H9 (cell line): ENCODE measurements at regions not wholly inside any gene's neighbourhood (a gene's known extent, or its start where the extent isn't known, plus 50 kb on each side); places are given as distances from the start of the nearest gene placed in this dataset.

Source experiments
- DNase-seq: peaks from one replicate; pipeline ENCODE4 v3.0.0-alpha.2; 2017
- H2AFZ ChIP-seq: one replicate; pipeline ENCODE4 v1.6.1; 2013; ENCODE audit warnings: mild to moderate bottlenecking, low read length, control low read depth, moderate library complexity
- H2AK5ac ChIP-seq: 2 replicates; pipeline ENCODE4 v1.6.1; 2013; ENCODE audit warnings: low read length, control low read depth, mixed read lengths; ENCODE audit not compliant: insufficient read length
- H2BK120ac ChIP-seq: one replicate; pipeline ENCODE4 v1.6.1; 2013; ENCODE audit warnings: low read depth, mild to moderate bottlenecking, low read length, control low read depth, inconsistent platforms; ENCODE audit not compliant: poor library complexity, severe bottlenecking
- H2BK12ac ChIP-seq: 2 replicates; pipeline ENCODE4 v1.6.1; 2013; ENCODE audit warnings: low read length, control low read depth, mixed read lengths, low read depth; ENCODE audit not compliant: insufficient read length
- H2BK15ac ChIP-seq: 2 replicates; pipeline ENCODE4 v1.6.1; 2013; ENCODE audit warnings: low read depth, low read length, control low read depth
- H2BK20ac ChIP-seq: one replicate; pipeline ENCODE4 v1.6.1; 2013; ENCODE audit warnings: low read depth, mild to moderate bottlenecking, low read length, control low read depth, inconsistent platforms; ENCODE audit not compliant: poor library complexity, severe bottlenecking
- H2BK5ac ChIP-seq: 2 replicates; pipeline ENCODE4 v1.6.1; 2013; ENCODE audit warnings: low read length, control low read depth, mixed read lengths; ENCODE audit not compliant: insufficient read length
- H3K14ac ChIP-seq: 2 replicates; pipeline ENCODE4 v1.6.1; 2013; ENCODE audit warnings: low read length, control low read depth; ENCODE audit not compliant: insufficient read depth
- H3K18ac ChIP-seq: 2 replicates; pipeline ENCODE4 v1.6.1; 2013; ENCODE audit warnings: low read depth, mild to moderate bottlenecking, mixed read lengths, low read length, control low read depth; ENCODE audit not compliant: insufficient read length
- H3K23ac ChIP-seq: 2 replicates; pipeline ENCODE4 v1.6.1; 2013; ENCODE audit warnings: low read length, control low read depth, mixed read lengths, low read depth; ENCODE audit not compliant: insufficient read length
- H3K23me2 ChIP-seq: 2 replicates; pipeline ENCODE4 v1.6.1; 2013; ENCODE audit warnings: low read depth, mild to moderate bottlenecking, mixed read lengths, low read length, control low read depth; ENCODE audit not compliant: insufficient read length, poor library complexity, severe bottlenecking
- H3K27ac ChIP-seq: 2 replicates; pipeline ENCODE4 v1.5.1; 2013; ENCODE audit warnings: low read length, control low read depth, mixed read lengths, low read depth; ENCODE audit not compliant: insufficient read length
- H3K27me3 ChIP-seq: 2 replicates; pipeline ENCODE4 v1.6.1; 2013; ENCODE audit warnings: low read length, control low read depth, inconsistent platforms; ENCODE audit not compliant: insufficient read depth
- H3K4ac ChIP-seq: 2 replicates; pipeline ENCODE4 v1.6.1; 2013; ENCODE audit warnings: low read depth, mild to moderate bottlenecking, control low read depth, inconsistent platforms, low read length, moderate library complexity
- H3K4me1 ChIP-seq: 2 replicates; pipeline ENCODE4 v1.6.1; 2013; ENCODE audit warnings: low read length, control low read depth, inconsistent platforms; ENCODE audit not compliant: insufficient read depth
- H3K4me2 ChIP-seq: 2 replicates; pipeline ENCODE4 v1.6.1; 2013; ENCODE audit warnings: low read length, control low read depth, mixed read lengths; ENCODE audit not compliant: insufficient read length, insufficient read depth
- H3K56ac ChIP-seq: 2 replicates; pipeline ENCODE4 v1.6.1; 2013; ENCODE audit warnings: low read depth, mild to moderate bottlenecking, mixed read lengths, low read length, control low read depth; ENCODE audit not compliant: insufficient read length
- H3K79me1 ChIP-seq: 2 replicates; pipeline ENCODE4 v1.6.1; 2013; ENCODE audit warnings: low read depth, mild to moderate bottlenecking, moderate library complexity, low read length, control low read depth, inconsistent platforms; ENCODE audit not compliant: insufficient read depth, poor library complexity, severe bottlenecking
- H3K79me2 ChIP-seq: 2 replicates; pipeline ENCODE4 v1.6.1; 2013; ENCODE audit warnings: low read length, control low read depth, inconsistent platforms; ENCODE audit not compliant: insufficient read depth
- H3K9ac ChIP-seq: 2 replicates; pipeline ENCODE4 v1.6.1; 2013; ENCODE audit warnings: low read length, control low read depth, mixed read lengths; ENCODE audit not compliant: insufficient read length; ENCODE audit errors: extremely low read depth
- H3K9me3 ChIP-seq: one replicate; pipeline ENCODE4 v1.6.1; 2013; ENCODE audit warnings: low read depth, low read length, inconsistent platforms; ENCODE audit not compliant: control insufficient read depth
- H3T11ph ChIP-seq: one replicate; pipeline ENCODE4 v1.6.1; 2013; ENCODE audit warnings: mild to moderate bottlenecking, low read length, control low read depth, inconsistent platforms
- H4K20me1 ChIP-seq: one replicate; pipeline ENCODE4 v1.6.1; 2013; ENCODE audit not compliant: control insufficient read depth, insufficient read length, insufficient read depth
- H4K5ac ChIP-seq: 2 replicates; pipeline ENCODE4 v1.6.1; 2013; ENCODE audit warnings: low read depth, mild to moderate bottlenecking, mixed read lengths, low read length, control low read depth; ENCODE audit not compliant: insufficient read length
- H4K8ac ChIP-seq: replicated peaks from 2 replicates; pipeline ENCODE4 v1.6.1; 2013; ENCODE audit warnings: low read length, control low read depth, mixed read lengths, low read depth; ENCODE audit not compliant: insufficient read length
- H4K91ac ChIP-seq: 2 replicates; pipeline ENCODE4 v1.6.1; 2013; ENCODE audit warnings: low read depth, mild to moderate bottlenecking, moderate library complexity, mixed read lengths, low read length, control low read depth; ENCODE audit not compliant: insufficient read length
- H3K27ac Mint-ChIP-seq, 3 experiments: 2 replicates in 2 of 3; 3 replicates in 1 of 3; pipeline ENCODE4 v1.8.0; 2020 to 2021; ENCODE audit warnings: mixed read lengths in 3 of 3, mild to moderate bottlenecking in 1 of 3, moderate library complexity in 1 of 3
- H3K27me3 Mint-ChIP-seq: 2 replicates; pipeline ENCODE4 v1.8.0; 2021; ENCODE audit warnings: low read depth, mild to moderate bottlenecking, moderate library complexity, mixed read lengths
- H3K36me3 Mint-ChIP-seq, 3 experiments: 2 replicates in 2 of 3; 3 replicates in 1 of 3; pipeline ENCODE4 v1.8.0; 2020 to 2021; ENCODE audit warnings: low read depth in 3 of 3, mixed read lengths in 3 of 3; ENCODE audit not compliant: insufficient read depth in 1 of 3
- H3K4me1 Mint-ChIP-seq, 2 experiments: 2 replicates each; pipeline ENCODE4 v1.8.0; 2020; ENCODE audit warnings: mixed read lengths in 2 of 2
- H3K4me3 Mint-ChIP-seq, 2 experiments: 2 replicates in 1 of 2; 3 replicates in 1 of 2; pipeline ENCODE4 v1.8.0; 2020 to 2021; ENCODE audit warnings: mild to moderate bottlenecking in 2 of 2, mixed read lengths in 2 of 2, moderate library complexity in 1 of 2
- H3K9me3 Mint-ChIP-seq, 2 experiments: 2 replicates in 1 of 2; 3 replicates in 1 of 2; pipeline ENCODE4 v1.8.0; 2020; ENCODE audit warnings: mild to moderate bottlenecking in 2 of 2, mixed read lengths in 2 of 2, moderate library complexity in 1 of 2
- WGBS: extraction: QIAGEN DNeasy Blood & Tissue Kit; methylation state at CpG from one replicate; pipeline ENCODE4 v1.1.7; 2013; ENCODE audit warnings: missing lambda C conversion rate, low lambda C conversion rate, mixed read lengths; ENCODE audit not compliant: insufficient read length; ENCODE audit errors: extremely low coverage; 5-methylcytosine and 5-hydroxymethylcytosine counted together
- TF ChIP-seq, protein P1 (sequence below): fragments of 200-600 bp; sonication (generic); conservative IDR thresholded peaks from 3 replicates; pipeline ENCODE4 v1.8.0; 2021; ENCODE audit warnings: antibody characterized with exemption, mild to moderate bottlenecking

DNA sequence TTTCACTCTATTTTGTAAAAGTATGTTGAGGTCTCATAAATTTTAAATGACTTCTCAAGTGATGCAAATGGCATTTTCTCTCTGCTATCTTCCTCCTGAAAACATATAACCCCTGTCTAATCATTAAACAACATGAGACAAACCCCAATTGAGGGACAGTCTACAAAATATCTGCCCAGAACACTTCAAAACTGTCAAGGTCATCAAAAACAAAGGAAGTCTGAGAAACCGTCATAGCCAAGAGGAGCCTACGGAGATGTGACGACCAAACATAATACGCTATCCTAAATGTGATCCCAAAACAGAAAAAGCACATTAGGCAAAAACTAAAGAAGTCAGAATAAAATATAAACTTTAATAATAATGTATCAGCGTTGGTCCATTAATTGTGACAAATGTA, 282.3 kb upstream of the SEMA3C start:
- H3K27me3 Mint-ChIP-seq: no peaks in the 10 kb centered on the region
- no peaks in the 10 kb centered on the region for H3K23me2 ChIP-seq
- H2BK12ac ChIP-seq: no peak overlapping the region
- H4K5ac ChIP-seq: no peak overlapping the region
- no peak overlapping the region for H4K8ac ChIP-seq
- H3K9ac ChIP-seq: no peak overlapping the region
- H2BK15ac ChIP-seq: no peak overlapping the region
- no peak overlapping the region for H3K4ac ChIP-seq
- H3K4me3 Mint-ChIP-seq: no peak overlapping the region
- H3K79me1 ChIP-seq: no peaks in the 10 kb centered on the region
- H3K36me3 Mint-ChIP-seq: no peaks in the 10 kb centered on the region
- H2AK5ac ChIP-seq: no peak overlapping the region
- H3K4me1 ChIP-seq: no peaks in the 10 kb centered on the region
- no peak overlapping the region for H4K91ac ChIP-seq
- no peaks in the 10 kb centered on the region for H3K9me3 Mint-ChIP-seq
- no peak overlapping the region for H2BK5ac ChIP-seq
- no peak overlapping the region for H3K56ac ChIP-seq
- H3K79me2 ChIP-seq: no peaks in the 10 kb centered on the region
- no peak overlapping the region for H2AFZ ChIP-seq
- TF ChIP-seq, protein P1, sequence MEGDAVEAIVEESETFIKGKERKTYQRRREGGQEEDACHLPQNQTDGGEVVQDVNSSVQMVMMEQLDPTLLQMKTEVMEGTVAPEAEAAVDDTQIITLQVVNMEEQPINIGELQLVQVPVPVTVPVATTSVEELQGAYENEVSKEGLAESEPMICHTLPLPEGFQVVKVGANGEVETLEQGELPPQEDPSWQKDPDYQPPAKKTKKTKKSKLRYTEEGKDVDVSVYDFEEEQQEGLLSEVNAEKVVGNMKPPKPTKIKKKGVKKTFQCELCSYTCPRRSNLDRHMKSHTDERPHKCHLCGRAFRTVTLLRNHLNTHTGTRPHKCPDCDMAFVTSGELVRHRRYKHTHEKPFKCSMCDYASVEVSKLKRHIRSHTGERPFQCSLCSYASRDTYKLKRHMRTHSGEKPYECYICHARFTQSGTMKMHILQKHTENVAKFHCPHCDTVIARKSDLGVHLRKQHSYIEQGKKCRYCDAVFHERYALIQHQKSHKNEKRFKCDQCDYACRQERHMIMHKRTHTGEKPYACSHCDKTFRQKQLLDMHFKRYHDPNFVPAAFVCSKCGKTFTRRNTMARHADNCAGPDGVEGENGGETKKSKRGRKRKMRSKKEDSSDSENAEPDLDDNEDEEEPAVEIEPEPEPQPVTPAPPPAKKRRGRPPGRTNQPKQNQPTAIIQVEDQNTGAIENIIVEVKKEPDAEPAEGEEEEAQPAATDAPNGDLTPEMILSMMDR: no peak
- no peak for DNase-seq
- no CpG with 5 or more reads among the region's 5 CpGs for WGBS
- no peak overlapping the region for H3K18ac ChIP-seq
- no peaks in the 10 kb centered on the region for H3K9me3 ChIP-seq
- no peak overlapping the region for H3K4me2 ChIP-seq
- no peak overlapping the region for H3T11ph ChIP-seq
- no peak overlapping the region for H3K27ac ChIP-seq
- H2BK120ac ChIP-seq: no peak overlapping the region
- no peak overlapping the region for H2BK20ac ChIP-seq
- H3K27me3 ChIP-seq: no peaks in the 10 kb centered on the region
- H3K27ac Mint-ChIP-seq: no peak overlapping the region
- no peak overlapping the region for H3K23ac ChIP-seq
- no peaks in the 10 kb centered on the region for H4K20me1 ChIP-seq
- H3K4me1 Mint-ChIP-seq: no peaks in the 10 kb centered on the region
- no peak overlapping the region for H3K14ac ChIP-seq
